ENCODE measurements at regions not wholly inside any gene's neighbourhood (a gene's known extent, or its start where the extent isn't known, plus 50 kb on each side); places are given as distances from the start of the nearest gene placed in this dataset.

GRCh38 chr2:234571620-234572407 is 74.9 kb upstream of the ARL4C start:
- 81 to 82% methylated on average over 9 of the region's 9 CpGs for WGBS, 2 donors
- no peaks in the 10 kb centered on the region for H3K4me1 ChIP-seq
- H3K4me3 ChIP-seq, result no peak overlapping the region
- H3K9me3 ChIP-seq, result no peaks in the 10 kb centered on the region
- no peak for DNase-seq
- no peaks in the 10 kb centered on the region for H3K36me3 ChIP-seq (ENCODE audit: low read depth, missing control alignments)
- intact Hi-C loops (cut with DNase I; ENCODE audit: low total_unique reads), result no loop called here
- TF ChIP-seq CTCF (IDR thresholded peaks at IDR 0.05) (no peak), POLR2A (IDR thresholded peaks at IDR 0.05) (no peak)
- H3K27ac ChIP-seq, result no peak overlapping the region
- H3K27me3 ChIP-seq, result no peaks in the 10 kb centered on the region

- WGBS, 2 donors, result 75 to 85% methylated on average over 7 of the region's 7 CpGs
- DNase-seq, result no peak
- no peak for TF ChIP-seq CTCF (IDR thresholded peaks at IDR 0.05)
- TF ChIP-seq POLR2A (IDR thresholded peaks at IDR 0.05), result no peak
- intact Hi-C loops (cut with DNase I; ENCODE audit: low total_unique reads), result no loop called here
- Histone ChIP-seq H3K36me3 (ENCODE audit: low read depth, missing control alignments) (no peaks in the 10 kb centered on the region), H3K4me3 (no peak overlapping the region), H3K27ac (no peak overlapping the region), H3K4me1 (no peaks in the 10 kb centered on the region), H3K27me3 (no peaks in the 10 kb centered on the region), H3K9me3 (no peaks in the 10 kb centered on the region)
Observed at GRCh38 chr2:234570476-234570875, 73.6 kb upstream of the ARL4C start.

GRCh38 chr2:234569776-234570430 is 73.0 kb upstream of the ARL4C start:
- intact Hi-C loops (cut with DNase I; ENCODE audit: low total_unique reads), result no loop called here
- TF ChIP-seq POLR2A (IDR thresholded peaks at IDR 0.05), result no peak
- no peak for TF ChIP-seq CTCF (IDR thresholded peaks at IDR 0.05)
- no peak overlapping the region for H3K27ac ChIP-seq
- DNase-seq, result no peak
- no peaks in the 10 kb centered on the region for H3K9me3 ChIP-seq
- no peaks in the 10 kb centered on the region for H3K36me3 ChIP-seq (ENCODE audit: low read depth, missing control alignments)
- H3K27me3 ChIP-seq, result no peaks in the 10 kb centered on the region
- no peak overlapping the region for H3K4me3 ChIP-seq
- WGBS, 2 donors, result 63 to 84% methylated on average over 3 of the region's 3 CpGs
- H3K4me1 ChIP-seq, result no peaks in the 10 kb centered on the region

GRCh38 chr2:234566622-234567021 is 69.7 kb upstream of the ARL4C start:
- TF ChIP-seq POLR2A (IDR thresholded peaks at IDR 0.05) (no peak), CTCF (IDR thresholded peaks at IDR 0.05) (no peak)
- no peaks in the 10 kb centered on the region for H3K4me1 ChIP-seq
- WGBS, 2 donors, result 84 to 85% methylated on average over 2 of the region's 2 CpGs

More at GRCh38 chr2:234566622-234567021, 69.7 kb upstream of the ARL4C start:
- Histone ChIP-seq H3K27me3 (no peaks in the 10 kb centered on the region), H3K9me3 (no peaks in the 10 kb centered on the region), H3K4me3 (no peak overlapping the region), H3K27ac (no peak overlapping the region), H3K36me3 (ENCODE audit: low read depth, missing control alignments) (no peaks in the 10 kb centered on the region)
- intact Hi-C loops (cut with DNase I; ENCODE audit: low total_unique reads), result no loop called here
- no peak for DNase-seq
